ENCODE measurements at regions not wholly inside any gene's neighbourhood (a gene's known extent, or its start where the extent isn't known, plus 50 kb on each side); places are given as distances from the start of the nearest gene placed in this dataset.

- TF ChIP-seq, protein P1, sequence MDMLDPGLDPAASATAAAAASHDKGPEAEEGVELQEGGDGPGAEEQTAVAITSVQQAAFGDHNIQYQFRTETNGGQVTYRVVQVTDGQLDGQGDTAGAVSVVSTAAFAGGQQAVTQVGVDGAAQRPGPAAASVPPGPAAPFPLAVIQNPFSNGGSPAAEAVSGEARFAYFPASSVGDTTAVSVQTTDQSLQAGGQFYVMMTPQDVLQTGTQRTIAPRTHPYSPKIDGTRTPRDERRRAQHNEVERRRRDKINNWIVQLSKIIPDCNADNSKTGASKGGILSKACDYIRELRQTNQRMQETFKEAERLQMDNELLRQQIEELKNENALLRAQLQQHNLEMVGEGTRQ (IDR thresholded peaks at IDR 0.05; ENCODE audit: low read depth, low read length): no peak
- TF ChIP-seq FOS (IDR thresholded peaks at IDR 0.05; ENCODE audit: low read depth, low read length): no peak
- TF ChIP-seq CTCF (conservative IDR thresholded peaks at IDR 0.05; ENCODE audit: low read depth, low read length): no peak
- no peak for TF ChIP-seq RFX5 (IDR thresholded peaks at IDR 0.05; ENCODE audit: low read depth, low read length)
- no peak for TF ChIP-seq SMC3 (IDR thresholded peaks at IDR 0.05; ENCODE audit: low read depth, low read length)
- no peak for TF ChIP-seq RAD21 (IDR thresholded peaks at IDR 0.05; ENCODE audit: low read length)
- no peak for TF ChIP-seq MAFK (IDR thresholded peaks at IDR 0.05; ENCODE audit: low read depth, low read length)
- TF ChIP-seq CEBPB (IDR thresholded peaks at IDR 0.05; ENCODE audit: low read depth, low read length): no peak
- no peak for TF ChIP-seq POLR2A (IDR thresholded peaks at IDR 0.05; ENCODE audit: low read depth, low read length)
- TF ChIP-seq ELK1 (IDR thresholded peaks at IDR 0.05; ENCODE audit: borderline replicate concordance, low read depth, low read length): no peak
- TF ChIP-seq BHLHE40 (IDR thresholded peaks at IDR 0.05; ENCODE audit: low read depth, low read length): no peak
Measured at GRCh38 chr13:65488606-65489005, 1741.5 kb downstream of the PCDH9 start.
